Skeletal muscle tissue (tissue), 3 donors: ENCODE measurements at regions not wholly inside any gene's neighbourhood (a gene's known extent, or its start where the extent isn't known, plus 50 kb on each side); places are given as distances from the start of the nearest gene placed in this dataset.

ENCODE experiments used
- H3K27ac ChIP-seq: one replicate; pipeline ENCODE4 v1.7.0; 2013; ENCODE audit warnings: mild to moderate bottlenecking, low read depth, low read length, inconsistent platforms
- H3K27me3 ChIP-seq, 3 donors: one replicate each; pipeline ENCODE4 v1.7.0; 2013; ENCODE audit warnings: low read length in 3 of 3; ENCODE audit not compliant: control insufficient read depth in 3 of 3, insufficient read depth in 3 of 3
- H3K36me3 ChIP-seq, 3 donors: one replicate each; pipeline ENCODE4 v1.7.0; 2013; ENCODE audit warnings: low read length in 3 of 3; ENCODE audit not compliant: control insufficient read depth in 3 of 3, insufficient read depth in 3 of 3
- H3K4me1 ChIP-seq, 3 donors: one replicate each; pipeline ENCODE4 v1.7.0; 2013; ENCODE audit warnings: low read length in 3 of 3, mild to moderate bottlenecking in 3 of 3; ENCODE audit not compliant: control insufficient read depth in 3 of 3, insufficient read depth in 3 of 3
- H3K4me3 ChIP-seq, 3 donors: one replicate each; pipeline ENCODE4 v1.7.0; 2013; ENCODE audit warnings: low read length in 3 of 3
- H3K9ac ChIP-seq, 3 donors: one replicate each; pipeline ENCODE4 v1.7.0; 2013; ENCODE audit warnings: low read length in 3 of 3, mild to moderate bottlenecking in 3 of 3, moderate library complexity in 2 of 3, low read depth in 1 of 3
- H3K9me3 ChIP-seq, 3 donors: one replicate each; pipeline ENCODE4 v1.7.0; 2013; ENCODE audit warnings: low read length in 3 of 3; ENCODE audit not compliant: control insufficient read depth in 3 of 3
- donor health status: Osteomylitis.

DNA sequence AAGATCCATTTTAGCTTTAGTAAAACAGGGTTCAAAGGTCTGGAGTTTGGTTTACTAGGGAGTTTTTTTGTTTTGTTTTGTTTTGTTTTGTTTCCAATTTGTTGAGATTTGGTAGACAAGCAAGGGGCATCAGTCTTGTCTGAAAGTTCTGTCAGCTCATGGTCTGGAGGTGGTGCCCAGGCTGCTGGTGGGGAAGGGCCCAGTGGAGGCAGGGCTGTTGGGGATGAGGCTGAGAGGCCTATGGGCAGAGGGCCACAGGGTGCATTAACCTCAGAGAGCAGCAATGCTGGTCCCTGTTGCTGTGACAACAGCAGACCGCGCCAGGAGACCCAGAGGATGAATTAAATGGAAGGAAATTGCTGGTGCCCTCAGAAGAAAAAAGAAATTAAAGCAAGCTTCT is 174.5 kb downstream of the FGF1 start:
- Histone ChIP-seq H3K27ac (no peak overlapping the region), H3K27me3 (peaks cover 0 to 5% (median 2%) of the 10 kb centered on the region in 3 donors), H3K36me3 (no peaks in the 10 kb centered on the region), H3K9ac (no peak overlapping the region), H3K9me3 (no peaks in the 10 kb centered on the region), H3K4me1 (peaks cover 4 to 10% (median 4%) of the 10 kb centered on the region in 3 donors), H3K4me3 (no peak overlapping the region)

- no peaks in the 10 kb centered on the region for H3K9me3 ChIP-seq
- H3K27ac ChIP-seq: no peak overlapping the region
- H3K9ac ChIP-seq: no peak overlapping the region
- peaks cover 0 to 5% (median 2%) of the 10 kb centered on the region in 3 donors for H3K27me3 ChIP-seq
- no peaks in the 10 kb centered on the region for H3K36me3 ChIP-seq
- peaks cover 4 to 10% (median 4%) of the 10 kb centered on the region in 3 donors for H3K4me1 ChIP-seq
- no peak overlapping the region for H3K4me3 ChIP-seq
Measured at GRCh38 chr5:142509026-142509425, 176.9 kb downstream of the FGF1 start.

GRCh38 chr5:142508591-142508990 is 177.3 kb downstream of the FGF1 start:
- Histone ChIP-seq H3K27ac (no peak overlapping the region), H3K9me3 (no peaks in the 10 kb centered on the region)

DNA sequence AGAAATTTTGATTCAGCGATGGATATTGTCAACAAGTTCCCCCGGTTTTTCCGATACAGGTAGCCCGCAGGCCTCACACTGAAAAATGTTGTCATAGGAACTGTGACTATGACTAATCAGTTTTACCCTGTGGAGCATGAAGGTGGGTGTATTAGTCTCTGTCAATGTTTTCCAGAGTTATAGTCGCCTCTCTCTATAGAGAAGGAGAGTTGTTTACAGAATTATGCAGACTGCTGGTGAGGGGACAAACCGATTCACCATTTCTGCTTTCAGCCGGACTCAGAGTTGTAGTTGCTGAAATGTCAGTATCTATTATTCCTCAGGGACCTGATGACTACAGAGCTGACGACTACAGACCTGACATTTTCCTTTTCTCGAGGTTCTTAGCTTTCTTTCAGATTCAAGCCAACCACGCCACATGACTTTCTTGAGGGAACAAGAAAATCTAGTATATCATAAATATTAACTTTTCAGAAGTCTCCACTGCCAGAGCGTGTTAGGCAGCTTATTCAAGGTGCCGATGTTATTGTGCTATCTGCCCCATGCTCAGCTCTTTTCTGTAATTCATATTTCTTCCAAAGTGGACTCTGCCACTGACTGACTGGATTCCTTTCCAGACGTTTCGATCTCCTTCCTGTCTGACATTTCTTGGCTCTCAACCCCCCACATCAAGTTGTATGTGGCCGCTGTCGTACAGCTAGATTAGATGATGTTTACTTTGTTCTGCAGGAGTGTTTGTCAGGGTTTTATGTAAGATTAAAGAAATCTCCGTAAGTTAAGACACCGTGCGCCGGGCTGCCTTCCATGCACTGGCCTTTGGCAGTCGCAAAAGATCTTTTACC is 178.1 kb downstream of the FGF1 start:
- Histone ChIP-seq H3K4me1 (peaks cover 4 to 10% (median 4%) of the 10 kb centered on the region in 3 donors), H3K36me3 (no peaks in the 10 kb centered on the region), H3K4me3 (no peak overlapping the region), H3K9ac (no peak overlapping the region), H3K27ac (no peak overlapping the region), H3K9me3 (no peaks in the 10 kb centered on the region), H3K27me3 (peaks cover 0 to 5% (median 2%) of the 10 kb centered on the region in 3 donors)

More at GRCh38 chr5:142508591-142508990, 177.3 kb downstream of the FGF1 start:
- Histone ChIP-seq H3K4me3 (no peak overlapping the region), H3K9ac (no peak overlapping the region), H3K36me3 (no peaks in the 10 kb centered on the region), H3K27me3 (peaks cover 0 to 5% (median 2%) of the 10 kb centered on the region in 3 donors), H3K4me1 (peaks cover 4 to 10% (median 4%) of the 10 kb centered on the region in 3 donors)

DNA sequence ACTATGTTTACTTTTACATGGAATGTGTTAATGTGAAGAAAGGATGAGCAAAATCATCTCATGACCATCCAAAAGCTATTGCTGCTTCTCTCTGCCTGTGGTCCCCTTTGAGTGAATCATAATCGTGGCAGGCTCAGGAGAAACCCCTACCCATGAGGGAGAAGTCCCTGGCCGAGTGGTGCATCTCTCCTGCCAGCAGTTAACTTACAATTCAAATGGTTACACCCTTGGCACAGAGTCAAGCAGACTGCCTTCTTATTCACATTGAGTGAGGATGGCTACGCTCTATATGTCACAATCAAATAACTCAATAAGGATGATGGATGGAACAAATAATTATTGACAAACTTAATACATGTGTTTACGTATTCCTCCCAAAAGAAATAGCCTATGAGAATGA is 179.1 kb downstream of the FGF1 start:
- H3K27ac ChIP-seq: no peak overlapping the region
- no peak overlapping the region for H3K9ac ChIP-seq
- H3K4me3 ChIP-seq: no peak overlapping the region
- peaks cover 0 to 3% (median 0%) of the 10 kb centered on the region in 3 donors for H3K4me1 ChIP-seq
- H3K27me3 ChIP-seq: peaks cover 0 to 5% (median 2%) of the 10 kb centered on the region in 3 donors
- H3K9me3 ChIP-seq: no peaks in the 10 kb centered on the region
- H3K36me3 ChIP-seq: no peaks in the 10 kb centered on the region

DNA sequence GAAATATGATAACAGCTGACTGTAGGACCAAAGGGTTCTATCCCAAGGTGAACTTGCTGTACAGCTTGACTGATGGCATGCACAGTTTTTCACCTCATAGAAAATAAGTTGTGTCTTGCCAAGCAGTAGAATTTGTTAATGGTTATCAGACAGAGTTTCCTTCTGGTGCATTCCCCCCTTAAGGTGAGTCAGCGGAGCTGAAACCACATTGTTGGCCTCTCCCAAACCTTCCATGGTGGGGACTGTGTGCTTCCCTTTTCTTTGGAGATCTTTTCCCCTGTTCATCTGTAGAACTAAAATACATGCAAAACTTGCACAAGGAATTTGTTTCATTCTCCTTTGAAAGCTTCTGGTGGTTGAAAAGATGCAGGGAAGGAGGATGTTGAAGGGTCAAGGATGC is 179.8 kb downstream of the FGF1 start:
- Histone ChIP-seq H3K4me3 (no peak overlapping the region), H3K9me3 (no peaks in the 10 kb centered on the region), H3K4me1 (peaks cover 0 to 2% (median 0%) of the 10 kb centered on the region in 3 donors), H3K27me3 (peaks cover 0 to 5% (median 2%) of the 10 kb centered on the region in 3 donors), H3K9ac (no peak overlapping the region), H3K27ac (no peak overlapping the region), H3K36me3 (no peaks in the 10 kb centered on the region)

- Histone ChIP-seq H3K4me1 (peaks cover 10 to 12% (median 10%) of the 10 kb centered on the region in 3 donors), H3K27me3 (no peaks in the 10 kb centered on the region), H3K27ac (no peak overlapping the region), H3K4me3 (no peak overlapping the region), H3K9me3 (no peaks in the 10 kb centered on the region), H3K9ac (no peak overlapping the region), H3K36me3 (no peaks in the 10 kb centered on the region)
Measured at GRCh38 chr5:142501890-142502289, 177.1 kb upstream of the SPRY4 start.

DNA sequence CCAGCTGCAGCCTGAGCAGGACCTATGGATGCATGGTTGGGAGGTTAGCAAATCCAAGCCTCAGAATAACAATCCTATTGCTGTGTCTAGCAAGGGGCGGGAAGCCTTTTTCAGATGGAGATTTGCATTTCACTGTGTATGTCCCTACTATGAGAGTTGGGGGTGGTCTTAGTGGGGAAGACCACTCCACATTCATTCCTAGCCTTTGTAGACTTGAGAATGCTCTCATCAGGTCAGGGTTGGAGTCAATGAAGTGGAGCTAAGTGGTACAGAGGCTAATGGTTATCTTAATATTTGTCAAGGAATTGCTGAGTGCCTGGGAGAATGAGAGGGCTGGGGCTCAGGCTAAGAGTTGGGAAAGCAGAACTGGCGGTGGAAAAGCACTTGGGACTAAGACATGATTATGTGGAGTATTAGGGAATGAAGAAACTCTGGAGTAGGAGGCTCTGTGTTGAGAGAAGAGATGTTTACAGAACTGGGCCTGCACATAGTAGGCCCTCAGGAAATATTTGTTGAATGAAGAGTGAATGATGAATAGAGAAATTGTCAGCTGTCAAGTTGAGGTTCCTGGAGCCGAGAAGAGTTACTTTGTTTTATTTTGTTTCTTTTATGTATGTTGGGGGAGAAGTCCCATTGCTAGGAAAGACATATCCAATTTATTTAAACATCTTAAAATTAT is 175.5 kb upstream of the SPRY4 start:
- Histone ChIP-seq H3K27ac (no peak overlapping the region), H3K4me3 (no peak overlapping the region), H3K27me3 (no peaks in the 10 kb centered on the region), H3K4me1 (peaks cover 10 to 12% (median 10%) of the 10 kb centered on the region in 3 donors), H3K9ac (no peak overlapping the region), H3K36me3 (no peaks in the 10 kb centered on the region), H3K9me3 (no peaks in the 10 kb centered on the region)

GRCh38 chr5:142499591-142500226 is 174.9 kb upstream of the SPRY4 start:
- Histone ChIP-seq H3K27me3 (no peaks in the 10 kb centered on the region), H3K4me3 (no peak overlapping the region), H3K27ac (no peak overlapping the region)

More at GRCh38 chr5:142499591-142500226, 174.9 kb upstream of the SPRY4 start:
- no peaks in the 10 kb centered on the region for H3K36me3 ChIP-seq
- H3K9ac ChIP-seq: no peak overlapping the region
- H3K4me1 ChIP-seq: peaks cover 10 to 12% (median 10%) of the 10 kb centered on the region in 3 donors
- H3K9me3 ChIP-seq: no peaks in the 10 kb centered on the region
